ENCODE measurements at regions not wholly inside any gene's neighbourhood (a gene's known extent, or its start where the extent isn't known, plus 50 kb on each side); places are given as distances from the start of the nearest gene placed in this dataset.

DNA sequence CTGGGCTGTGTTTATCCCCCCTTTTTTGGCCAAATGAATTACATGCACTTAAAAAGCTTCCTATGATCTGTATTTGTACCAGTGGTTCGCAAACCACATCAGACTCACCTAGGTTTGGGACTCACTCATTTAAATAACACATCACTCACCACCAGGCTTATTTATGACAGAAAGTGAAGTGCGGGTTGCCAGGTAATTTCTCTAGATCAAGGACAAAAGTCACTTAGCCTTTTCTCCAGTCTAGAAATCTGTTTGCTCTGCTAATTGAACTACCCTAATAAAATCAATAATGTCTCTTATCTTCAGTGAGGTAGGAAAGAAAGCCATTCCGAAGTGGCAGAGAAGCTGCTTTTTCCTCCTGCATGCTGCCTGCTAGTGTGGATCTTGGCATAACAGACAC lies 88.1 kb upstream of the SLC8A1 start:
- TF ChIP-seq, protein P1, sequence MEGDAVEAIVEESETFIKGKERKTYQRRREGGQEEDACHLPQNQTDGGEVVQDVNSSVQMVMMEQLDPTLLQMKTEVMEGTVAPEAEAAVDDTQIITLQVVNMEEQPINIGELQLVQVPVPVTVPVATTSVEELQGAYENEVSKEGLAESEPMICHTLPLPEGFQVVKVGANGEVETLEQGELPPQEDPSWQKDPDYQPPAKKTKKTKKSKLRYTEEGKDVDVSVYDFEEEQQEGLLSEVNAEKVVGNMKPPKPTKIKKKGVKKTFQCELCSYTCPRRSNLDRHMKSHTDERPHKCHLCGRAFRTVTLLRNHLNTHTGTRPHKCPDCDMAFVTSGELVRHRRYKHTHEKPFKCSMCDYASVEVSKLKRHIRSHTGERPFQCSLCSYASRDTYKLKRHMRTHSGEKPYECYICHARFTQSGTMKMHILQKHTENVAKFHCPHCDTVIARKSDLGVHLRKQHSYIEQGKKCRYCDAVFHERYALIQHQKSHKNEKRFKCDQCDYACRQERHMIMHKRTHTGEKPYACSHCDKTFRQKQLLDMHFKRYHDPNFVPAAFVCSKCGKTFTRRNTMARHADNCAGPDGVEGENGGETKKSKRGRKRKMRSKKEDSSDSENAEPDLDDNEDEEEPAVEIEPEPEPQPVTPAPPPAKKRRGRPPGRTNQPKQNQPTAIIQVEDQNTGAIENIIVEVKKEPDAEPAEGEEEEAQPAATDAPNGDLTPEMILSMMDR (IDR thresholded peaks at IDR 0.05 in 8 of 11, conservative IDR thresholded peaks at IDR 0.05 in 3 of 11), result no peak
- TF ChIP-seq POLR2AphosphoS5 (IDR thresholded peaks at IDR 0.05), result no peak
